CD4-positive, alpha-beta T cell treated with Interferon gamma for 1 hour (primary cell): ENCODE measurements at regions not wholly inside any gene's neighbourhood (a gene's known extent, or its start where the extent isn't known, plus 50 kb on each side); places are given as distances from the start of the nearest gene placed in this dataset.

Source experiments
- DNase-seq: peaks from one replicate; pipeline ENCODE4 v3.0.0-alpha.2; 2020

GRCh38 chr10:90530521-90530920 lies 327.3 kb downstream of the HTR7 start:
- DNase-seq: no peak

GRCh38 chr10:90557385-90557784 lies 300.5 kb downstream of the HTR7 start:
- DNase-seq: no peak

GRCh38 chr10:90560331-90560730 lies 297.5 kb downstream of the HTR7 start:
- DNase-seq: no peak

GRCh38 chr10:90561666-90562065 lies 296.2 kb downstream of the HTR7 start:
- DNase-seq: no peak

- no peak for DNase-seq
Measured at GRCh38 chr10:90571481-90572258, 286.2 kb downstream of the HTR7 start.

- DNase-seq: no peak
Measured at GRCh38 chr10:90575125-90575524, 282.7 kb downstream of the HTR7 start.

- DNase-seq: no peak
Measured at GRCh38 chr10:90577569-90577968, 280.3 kb downstream of the HTR7 start.

GRCh38 chr10:90579602-90580242 lies 278.1 kb downstream of the HTR7 start:
- no peak for DNase-seq

GRCh38 chr10:90583416-90583815 lies 274.4 kb downstream of the HTR7 start:
- DNase-seq: no peak

GRCh38 chr10:90587081-90587491 lies 270.8 kb downstream of the HTR7 start:
- no peak for DNase-seq

GRCh38 chr10:90587561-90587960 lies 270.3 kb downstream of the HTR7 start:
- DNase-seq: no peak

GRCh38 chr10:90588222-90588621 lies 269.6 kb downstream of the HTR7 start:
- DNase-seq: no peak

GRCh38 chr10:90589825-90590224 lies 268.0 kb downstream of the HTR7 start:
- DNase-seq: no peak

- DNase-seq: no peak
Measured at GRCh38 chr10:90591629-90592028, 266.2 kb downstream of the HTR7 start.

GRCh38 chr10:90592638-90593302 lies 265.1 kb downstream of the HTR7 start:
- DNase-seq: peak; percentile 2

GRCh38 chr10:90598513-90598912 lies 259.3 kb downstream of the HTR7 start:
- no peak for DNase-seq

GRCh38 chr10:90602862-90603610 lies 254.8 kb downstream of the HTR7 start:
- no peak for DNase-seq

- no peak for DNase-seq
Measured at GRCh38 chr10:90604636-90605035, 253.2 kb downstream of the HTR7 start.

GRCh38 chr10:90605506-90605905 lies 252.3 kb downstream of the HTR7 start:
- no peak for DNase-seq

- DNase-seq: no peak
Measured at GRCh38 chr10:90612276-90612675, 245.6 kb downstream of the HTR7 start.

GRCh38 chr10:90614631-90615030 lies 243.2 kb downstream of the HTR7 start:
- DNase-seq: no peak

- DNase-seq: no peak
Measured at GRCh38 chr10:90621577-90621976, 236.3 kb downstream of the HTR7 start.

GRCh38 chr10:90635111-90635765 lies 222.6 kb downstream of the HTR7 start:
- no peak for DNase-seq
